ENCODE measurements at regions not wholly inside any gene's neighbourhood (a gene's known extent, or its start where the extent isn't known, plus 50 kb on each side); places are given as distances from the start of the nearest gene placed in this dataset.

DNA sequence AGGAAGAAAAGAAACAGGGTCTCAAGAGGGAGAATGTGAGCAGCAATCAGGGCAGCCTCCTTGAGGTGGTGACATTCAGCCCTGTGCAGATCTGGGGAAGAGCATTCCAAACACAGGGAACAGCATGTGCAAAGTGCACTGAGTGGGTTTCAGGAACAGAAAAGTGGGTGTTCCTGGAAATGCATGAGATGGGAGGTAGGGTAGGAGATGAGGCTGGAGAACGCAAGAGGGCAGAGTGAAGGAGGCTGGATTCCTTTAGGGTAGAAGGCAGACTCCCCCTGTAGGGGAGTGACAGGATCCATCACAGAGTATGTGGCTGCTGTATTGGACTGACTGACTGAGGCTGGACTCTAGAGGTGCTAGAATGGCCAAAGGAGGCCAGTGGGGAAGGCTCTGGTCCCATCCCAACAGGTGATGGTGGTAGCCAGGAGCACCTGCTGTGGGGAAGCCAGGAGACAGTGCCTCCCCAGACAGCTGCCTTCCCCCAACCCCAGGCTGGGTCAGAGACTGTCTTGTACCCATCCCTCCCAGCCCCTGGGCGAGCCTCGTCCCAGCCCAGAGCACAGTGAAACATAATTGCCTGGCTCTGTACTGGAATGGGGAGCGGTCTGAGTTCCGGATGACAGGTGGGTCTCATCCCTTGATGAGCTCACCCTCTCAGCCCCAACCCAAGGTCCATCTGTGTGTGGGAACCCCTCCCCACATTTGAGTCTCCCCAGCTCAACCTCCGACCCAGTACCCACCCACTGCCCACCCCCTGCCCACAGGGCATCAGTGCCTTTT lies 419.4 kb downstream of the MN1 start:
- H3K27me3 ChIP-seq (replicated peaks; ENCODE audit: control insufficient read depth, insufficient read depth, low read length) = no peaks in the 10 kb centered on the region
- no peak overlapping the region for H3K4me3 ChIP-seq (replicated peaks; ENCODE audit: low read depth, low read length)
- TF ChIP-seq, protein P1, sequence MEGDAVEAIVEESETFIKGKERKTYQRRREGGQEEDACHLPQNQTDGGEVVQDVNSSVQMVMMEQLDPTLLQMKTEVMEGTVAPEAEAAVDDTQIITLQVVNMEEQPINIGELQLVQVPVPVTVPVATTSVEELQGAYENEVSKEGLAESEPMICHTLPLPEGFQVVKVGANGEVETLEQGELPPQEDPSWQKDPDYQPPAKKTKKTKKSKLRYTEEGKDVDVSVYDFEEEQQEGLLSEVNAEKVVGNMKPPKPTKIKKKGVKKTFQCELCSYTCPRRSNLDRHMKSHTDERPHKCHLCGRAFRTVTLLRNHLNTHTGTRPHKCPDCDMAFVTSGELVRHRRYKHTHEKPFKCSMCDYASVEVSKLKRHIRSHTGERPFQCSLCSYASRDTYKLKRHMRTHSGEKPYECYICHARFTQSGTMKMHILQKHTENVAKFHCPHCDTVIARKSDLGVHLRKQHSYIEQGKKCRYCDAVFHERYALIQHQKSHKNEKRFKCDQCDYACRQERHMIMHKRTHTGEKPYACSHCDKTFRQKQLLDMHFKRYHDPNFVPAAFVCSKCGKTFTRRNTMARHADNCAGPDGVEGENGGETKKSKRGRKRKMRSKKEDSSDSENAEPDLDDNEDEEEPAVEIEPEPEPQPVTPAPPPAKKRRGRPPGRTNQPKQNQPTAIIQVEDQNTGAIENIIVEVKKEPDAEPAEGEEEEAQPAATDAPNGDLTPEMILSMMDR (IDR thresholded peaks at IDR 0.05; ENCODE audit: insufficient read depth, low read length, poor library complexity, severe bottlenecking) = no peak
- no peak for DNase-seq (ENCODE audit: extremely low read depth, insufficient read length)
- no peaks in the 10 kb centered on the region for H3K36me3 ChIP-seq (ENCODE audit: control insufficient read depth, insufficient read depth, low read length)

DNA sequence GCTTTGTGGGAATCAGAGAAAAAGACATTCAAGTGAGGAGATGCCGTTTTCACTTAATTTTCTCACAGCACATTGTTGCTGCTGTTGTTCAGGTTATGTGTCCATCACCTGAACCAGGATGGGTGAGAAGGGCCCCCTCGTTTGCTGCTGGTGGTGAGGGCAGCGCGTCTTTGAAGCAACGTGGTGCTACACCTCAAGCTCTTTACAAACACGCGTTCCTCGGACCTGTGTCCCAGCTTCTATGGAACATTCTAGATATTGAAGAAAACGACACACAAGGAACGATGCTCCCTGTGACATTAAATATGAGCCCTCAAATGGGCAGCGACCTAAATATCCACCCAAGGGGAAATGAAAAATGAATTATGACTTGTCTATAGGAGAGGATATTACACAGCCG lies 418.6 kb downstream of the MN1 start:
- no peaks in the 10 kb centered on the region for H3K27me3 ChIP-seq (replicated peaks; ENCODE audit: control insufficient read depth, insufficient read depth, low read length)
- DNase-seq (ENCODE audit: extremely low read depth, insufficient read length) = no peak
- no peaks in the 10 kb centered on the region for H3K36me3 ChIP-seq (ENCODE audit: control insufficient read depth, insufficient read depth, low read length)
- no peak overlapping the region for H3K4me3 ChIP-seq (replicated peaks; ENCODE audit: low read depth, low read length)
- TF ChIP-seq, protein P1 (IDR thresholded peaks at IDR 0.05; ENCODE audit: insufficient read depth, low read length, poor library complexity, severe bottlenecking) = no peak

DNA sequence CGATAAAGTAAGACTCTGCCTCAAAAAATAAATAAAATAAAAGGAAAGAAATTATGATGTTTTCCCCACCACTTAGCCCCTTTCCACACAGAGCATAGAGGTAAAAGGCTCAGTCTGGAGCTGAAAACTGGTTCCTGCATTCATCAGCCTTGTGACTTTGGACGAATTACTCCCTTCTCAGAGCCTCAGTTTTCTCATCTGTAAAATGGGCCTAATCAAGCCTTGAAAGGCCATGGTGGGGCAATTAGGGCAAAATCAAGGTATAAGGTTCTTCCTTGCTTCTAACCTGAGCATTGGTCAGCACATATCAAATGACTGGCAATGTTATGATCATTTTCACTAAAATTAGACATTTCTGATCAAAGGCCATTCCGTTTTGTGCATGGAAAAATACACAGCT lies 417.7 kb downstream of the MN1 start:
- Histone ChIP-seq H3K4me3 (replicated peaks; ENCODE audit: low read depth, low read length) (no peak overlapping the region), H3K36me3 (ENCODE audit: control insufficient read depth, insufficient read depth, low read length) (no peaks in the 10 kb centered on the region), H3K27me3 (replicated peaks; ENCODE audit: control insufficient read depth, insufficient read depth, low read length) (no peaks in the 10 kb centered on the region)
- no peak for DNase-seq (ENCODE audit: extremely low read depth, insufficient read length)
- TF ChIP-seq, protein P1 (IDR thresholded peaks at IDR 0.05; ENCODE audit: insufficient read depth, low read length, poor library complexity, severe bottlenecking) = no peak

DNA sequence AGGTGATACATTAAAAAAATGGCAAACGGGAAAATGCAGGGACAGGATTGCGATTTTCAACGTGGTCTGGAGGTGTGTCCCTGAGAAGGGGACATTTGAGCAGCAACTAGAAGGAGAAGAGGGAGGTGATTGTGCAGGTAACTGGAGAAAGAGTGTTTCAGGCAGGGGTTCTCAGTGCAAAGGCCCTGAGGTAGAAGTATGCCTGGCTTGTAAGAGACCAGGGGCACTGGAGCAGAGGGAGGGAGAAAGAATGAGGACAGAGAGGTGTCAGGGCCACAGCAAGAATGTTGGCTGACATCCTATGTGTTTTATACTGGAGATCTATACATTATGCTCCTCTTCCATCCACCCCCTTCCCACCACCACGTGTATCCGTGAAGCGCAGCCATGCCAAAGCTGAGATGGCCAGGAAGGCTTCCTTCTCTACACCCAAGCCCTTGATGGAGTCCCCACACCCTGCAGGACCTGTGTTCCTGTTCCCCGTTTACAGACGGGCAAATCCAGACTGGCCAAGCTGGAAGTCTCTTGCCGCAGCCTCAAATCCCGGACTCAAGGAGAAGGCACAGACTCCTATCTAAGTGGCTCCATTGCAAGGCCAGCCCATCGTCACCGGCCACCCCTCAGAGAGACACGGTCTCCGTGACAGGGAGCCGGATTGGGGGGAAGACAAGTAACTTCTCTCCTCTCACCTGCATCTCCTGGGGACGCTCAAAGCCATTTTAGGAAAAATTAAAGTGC lies 416.1 kb downstream of the MN1 start:
- Histone ChIP-seq H3K27me3 (replicated peaks; ENCODE audit: control insufficient read depth, insufficient read depth, low read length) (no peaks in the 10 kb centered on the region), H3K4me3 (replicated peaks; ENCODE audit: low read depth, low read length) (no peak overlapping the region), H3K36me3 (ENCODE audit: control insufficient read depth, insufficient read depth, low read length) (no peaks in the 10 kb centered on the region)
- TF ChIP-seq, protein P1 (IDR thresholded peaks at IDR 0.05; ENCODE audit: insufficient read depth, low read length, poor library complexity, severe bottlenecking) = no peak
- DNase-seq (ENCODE audit: extremely low read depth, insufficient read length) = no peak

DNA sequence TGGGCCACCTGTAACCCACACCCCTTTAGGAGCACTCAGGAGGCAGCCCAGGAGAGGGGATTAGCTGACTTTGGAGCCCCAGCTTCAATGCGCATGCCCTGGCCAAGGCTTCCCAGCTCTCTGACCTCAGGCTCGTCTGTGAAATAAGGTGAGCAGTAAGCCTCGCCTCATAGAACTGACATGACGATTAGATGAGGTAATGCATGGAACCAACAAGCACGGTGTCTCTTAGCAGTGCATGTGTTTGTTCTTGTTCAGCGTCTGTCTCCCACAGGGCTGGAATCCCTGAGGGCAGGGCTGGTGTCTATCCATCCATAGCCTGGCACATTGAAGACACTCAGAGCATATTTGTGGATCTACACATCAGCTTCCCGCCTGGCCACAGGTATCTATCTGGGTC lies 415.4 kb downstream of the MN1 start:
- H3K27me3 ChIP-seq (replicated peaks; ENCODE audit: control insufficient read depth, insufficient read depth, low read length) = no peaks in the 10 kb centered on the region
- no peak for DNase-seq (ENCODE audit: extremely low read depth, insufficient read length)
- no peak overlapping the region for H3K4me3 ChIP-seq (replicated peaks; ENCODE audit: low read depth, low read length)
- no peaks in the 10 kb centered on the region for H3K36me3 ChIP-seq (ENCODE audit: control insufficient read depth, insufficient read depth, low read length)
- TF ChIP-seq, protein P1 (IDR thresholded peaks at IDR 0.05; ENCODE audit: insufficient read depth, low read length, poor library complexity, severe bottlenecking) = no peak

All from GM06990 (cell line).